D721Med (cell line): ENCODE measurements at regions not wholly inside any gene's neighbourhood (a gene's known extent, or its start where the extent isn't known, plus 50 kb on each side); places are given as distances from the start of the nearest gene placed in this dataset.

ENCODE experiments used
- DNase-seq: peaks from one replicate; pipeline ENCODE4 v3.0.0; 2011; ENCODE audit warnings: low spot score; ENCODE audit not compliant: insufficient read length
- FAIRE-seq: peaks from 2 replicates; lab custom pipeline; 2011; peaks lifted over from hg19 to GRCh38; lab: Jason Lieb, UNC
- TF ChIP-seq, protein P1 (sequence below): IDR thresholded peaks from 2 replicates; pipeline ENCODE4 v1.5.1; 2012; ENCODE audit warnings: mild to moderate bottlenecking, control low read depth; ENCODE audit not compliant: insufficient read depth; ENCODE audit errors: missing control alignments

DNA sequence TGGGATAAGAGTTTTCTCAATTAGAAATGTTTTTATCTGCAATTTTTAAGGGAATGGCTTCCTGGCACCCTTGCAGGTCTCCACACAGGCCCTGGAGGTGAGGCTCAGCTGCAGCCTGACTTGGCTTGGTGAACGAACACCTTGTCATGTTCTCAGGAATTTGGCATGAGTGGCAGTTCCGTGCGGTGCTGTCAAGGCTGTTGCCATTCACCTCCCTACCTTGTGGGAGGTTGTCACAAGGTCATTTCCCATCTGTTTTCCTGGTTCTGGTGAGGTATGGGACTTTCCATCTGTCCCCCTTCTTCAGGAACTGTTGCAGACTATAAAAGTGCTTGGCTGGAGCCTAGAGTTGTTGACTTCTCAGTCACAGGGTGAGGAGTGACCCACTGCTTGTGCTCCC is 82.9 kb downstream of the ELOVL4 start:
- FAIRE-seq = no peak
- TF ChIP-seq, protein P1, sequence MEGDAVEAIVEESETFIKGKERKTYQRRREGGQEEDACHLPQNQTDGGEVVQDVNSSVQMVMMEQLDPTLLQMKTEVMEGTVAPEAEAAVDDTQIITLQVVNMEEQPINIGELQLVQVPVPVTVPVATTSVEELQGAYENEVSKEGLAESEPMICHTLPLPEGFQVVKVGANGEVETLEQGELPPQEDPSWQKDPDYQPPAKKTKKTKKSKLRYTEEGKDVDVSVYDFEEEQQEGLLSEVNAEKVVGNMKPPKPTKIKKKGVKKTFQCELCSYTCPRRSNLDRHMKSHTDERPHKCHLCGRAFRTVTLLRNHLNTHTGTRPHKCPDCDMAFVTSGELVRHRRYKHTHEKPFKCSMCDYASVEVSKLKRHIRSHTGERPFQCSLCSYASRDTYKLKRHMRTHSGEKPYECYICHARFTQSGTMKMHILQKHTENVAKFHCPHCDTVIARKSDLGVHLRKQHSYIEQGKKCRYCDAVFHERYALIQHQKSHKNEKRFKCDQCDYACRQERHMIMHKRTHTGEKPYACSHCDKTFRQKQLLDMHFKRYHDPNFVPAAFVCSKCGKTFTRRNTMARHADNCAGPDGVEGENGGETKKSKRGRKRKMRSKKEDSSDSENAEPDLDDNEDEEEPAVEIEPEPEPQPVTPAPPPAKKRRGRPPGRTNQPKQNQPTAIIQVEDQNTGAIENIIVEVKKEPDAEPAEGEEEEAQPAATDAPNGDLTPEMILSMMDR = no peak
- DNase-seq = no peak

DNA sequence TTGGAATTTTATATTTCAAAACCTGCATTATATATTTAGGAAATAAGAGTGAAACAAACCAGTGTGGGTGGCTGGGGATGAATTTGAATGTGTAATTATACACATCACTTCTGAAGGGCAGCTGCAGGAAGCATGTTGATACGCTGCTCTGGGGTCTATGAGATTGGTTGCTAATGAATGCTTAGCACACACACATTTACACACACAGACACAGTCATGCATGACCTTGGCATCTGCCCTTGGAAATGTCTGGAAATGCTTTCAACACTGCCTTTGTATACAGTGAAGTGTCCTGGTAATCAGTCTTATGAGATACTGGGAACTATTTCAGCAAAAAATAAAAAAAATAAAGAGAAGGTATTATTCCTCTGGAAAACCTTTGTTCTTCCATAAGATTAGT is 83.4 kb downstream of the ELOVL4 start:
- no peak for DNase-seq
- TF ChIP-seq, protein P1 = no peak
- no peak for FAIRE-seq

DNA sequence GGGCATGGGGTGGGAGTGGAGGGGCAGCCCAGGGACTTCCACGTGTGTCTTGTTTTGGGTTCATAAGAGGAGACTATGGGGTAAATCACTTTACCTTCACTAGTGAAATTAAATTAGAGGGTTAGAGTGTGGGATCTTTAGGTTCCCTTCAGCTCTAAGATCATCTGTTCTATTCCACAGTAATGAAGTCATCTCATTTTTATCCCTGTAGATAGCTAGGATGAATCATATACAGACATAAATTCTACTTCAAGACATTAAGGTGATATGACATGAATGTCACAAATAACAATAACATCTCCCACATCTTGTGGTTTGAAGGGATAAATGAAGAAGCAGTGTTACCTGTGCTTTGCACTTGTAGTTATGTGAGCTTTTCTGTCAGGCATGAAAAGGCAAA is 83.8 kb downstream of the ELOVL4 start:
- no peak for FAIRE-seq
- TF ChIP-seq, protein P1 = no peak
- no peak for DNase-seq

DNA sequence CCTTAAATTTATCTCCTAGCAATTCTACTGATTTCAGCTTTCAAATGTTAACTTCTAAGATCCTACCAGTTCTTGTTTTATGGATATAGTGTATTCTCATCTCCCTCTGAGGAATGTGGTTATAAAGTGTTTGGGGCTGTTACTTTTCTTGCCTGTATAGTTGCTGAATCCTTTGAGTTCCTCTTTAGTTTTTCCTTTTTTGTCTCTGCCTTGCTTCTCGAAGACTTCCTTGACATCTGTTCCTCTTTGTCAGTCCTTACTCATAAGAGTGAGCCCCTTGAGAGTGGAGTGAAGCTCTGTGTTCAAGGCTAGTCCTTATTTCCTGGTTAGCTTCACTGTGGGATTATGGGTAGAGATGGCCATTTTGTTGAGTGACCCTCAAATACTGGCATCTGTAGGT is 84.6 kb downstream of the ELOVL4 start:
- TF ChIP-seq, protein P1 = no peak
- DNase-seq (no peak), FAIRE-seq (no peak)

DNA sequence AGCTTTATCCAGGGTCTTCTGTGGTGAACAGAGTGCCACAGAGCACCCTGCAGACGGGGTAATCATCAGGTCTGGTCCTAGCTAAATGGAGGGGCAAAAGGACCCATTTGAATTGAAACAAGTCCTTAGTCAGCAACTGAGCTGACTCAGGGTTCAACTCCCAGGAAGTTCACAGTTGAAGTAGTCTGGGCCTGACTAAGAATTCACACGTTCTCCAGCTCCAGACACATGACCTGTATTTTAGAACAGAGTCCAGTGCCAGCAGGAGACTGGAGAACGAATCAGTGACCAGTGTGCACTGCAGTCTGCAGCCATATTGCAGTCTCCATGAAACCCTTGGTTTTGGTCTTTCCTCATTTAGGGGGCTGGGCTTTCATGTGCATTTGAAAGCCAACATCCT is 85.2 kb downstream of the ELOVL4 start:
- TF ChIP-seq, protein P1 = no peak
- DNase-seq = no peak
- no peak for FAIRE-seq

DNA sequence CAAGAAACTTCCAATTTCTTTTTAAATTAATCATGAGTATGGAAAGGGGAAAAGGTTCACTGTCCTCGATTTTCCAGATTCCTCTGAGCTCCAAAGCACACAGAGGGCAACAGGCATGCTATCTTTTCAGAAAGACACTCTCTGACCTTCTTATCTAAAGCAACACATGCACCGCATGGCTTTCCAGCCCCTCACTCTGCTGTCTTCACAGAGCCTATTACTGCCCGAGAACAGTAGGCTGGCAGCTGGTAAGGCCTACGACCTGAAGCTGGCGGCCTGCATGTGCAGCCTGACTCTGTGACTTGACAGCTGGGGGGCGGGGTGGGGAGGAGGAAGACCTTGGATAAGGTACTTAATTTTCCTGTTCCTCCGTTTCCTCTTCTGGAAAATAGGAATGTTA is 86.3 kb downstream of the ELOVL4 start:
- FAIRE-seq = no peak
- DNase-seq = no peak

DNA sequence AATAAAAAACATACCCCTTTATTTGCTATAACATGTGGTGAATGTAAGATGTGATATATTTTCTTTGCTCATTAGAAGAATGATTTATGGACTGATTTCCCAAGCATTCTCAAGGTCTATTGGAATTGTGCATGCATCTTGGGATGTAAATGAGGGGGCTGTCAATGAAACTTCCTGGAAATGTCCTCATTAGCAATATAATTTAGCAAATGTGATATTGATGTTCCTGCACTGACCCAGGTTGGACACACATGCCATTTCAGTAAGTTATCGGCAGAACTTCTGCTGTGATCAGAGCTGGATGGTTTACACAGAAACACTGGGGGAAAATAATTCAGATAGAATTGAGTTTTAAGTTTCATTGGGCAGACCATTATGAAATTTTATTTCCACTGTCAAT is 99.9 kb downstream of the ELOVL4 start:
- FAIRE-seq = no peak
- TF ChIP-seq, protein P1 = no peak
- DNase-seq = no peak

More for the DNA sequence above, 86.3 kb downstream of the ELOVL4 start:
- TF ChIP-seq, protein P1 = no peak
